GM12864 (cell line): ENCODE measurements at regions not wholly inside any gene's neighbourhood (a gene's known extent, or its start where the extent isn't known, plus 50 kb on each side); places are given as distances from the start of the nearest gene placed in this dataset.

Experiments used
- DNase-seq: peaks from one replicate; pipeline ENCODE4 v3.0.0-alpha.2; 2011; ENCODE audit warnings: low read depth
- H3K4me3 ChIP-seq: 2 replicates; pipeline ENCODE4 v1.5.1; 2011; ENCODE audit warnings: mild to moderate bottlenecking, low read depth, low read length, control low read depth
- CTCF ChIP-seq: IDR thresholded peaks from 2 replicates; pipeline ENCODE4 v1.5.1; 2011; ENCODE audit warnings: low read depth, mild to moderate bottlenecking, moderate library complexity, low read length, control low read depth, inconsistent platforms; ENCODE audit errors: missing control alignments

GRCh38 chr4:129570326-129570725 lies 474.4 kb downstream of the C4orf33 start:
- H3K4me3 ChIP-seq, result no peak overlapping the region
- TF ChIP-seq CTCF, result no peak
- DNase-seq, result no peak

- H3K4me3 ChIP-seq, result no peak overlapping the region
- TF ChIP-seq CTCF, result no peak
- no peak for DNase-seq
Measured at GRCh38 chr4:129578336-129578735, 482.4 kb downstream of the C4orf33 start.

- no peak for TF ChIP-seq CTCF
- DNase-seq, result no peak
Measured at GRCh38 chr4:129581305-129581704, 485.4 kb downstream of the C4orf33 start.

GRCh38 chr4:129583868-129584267 lies 487.9 kb downstream of the C4orf33 start:
- DNase-seq, result no peak
- H3K4me3 ChIP-seq, result no peak overlapping the region
- no peak for TF ChIP-seq CTCF

More at GRCh38 chr4:129581305-129581704, 485.4 kb downstream of the C4orf33 start:
- no peak overlapping the region for H3K4me3 ChIP-seq

GRCh38 chr4:129598582-129598981 lies 502.6 kb downstream of the C4orf33 start:
- no peak overlapping the region for H3K4me3 ChIP-seq
- DNase-seq, result no peak
- TF ChIP-seq CTCF, result no peak

- no peak for TF ChIP-seq CTCF
- DNase-seq, result no peak
Measured at GRCh38 chr4:129600898-129601297, 504.9 kb downstream of the C4orf33 start.

GRCh38 chr4:129602447-129602846 lies 506.5 kb downstream of the C4orf33 start:
- TF ChIP-seq CTCF, result no peak
- H3K4me3 ChIP-seq, result no peak overlapping the region
- no peak for DNase-seq

More at GRCh38 chr4:129600898-129601297, 504.9 kb downstream of the C4orf33 start:
- H3K4me3 ChIP-seq, result no peak overlapping the region
